ENCODE measurements at regions not wholly inside any gene's neighbourhood (a gene's known extent, or its start where the extent isn't known, plus 50 kb on each side); places are given as distances from the start of the nearest gene placed in this dataset.

DNA sequence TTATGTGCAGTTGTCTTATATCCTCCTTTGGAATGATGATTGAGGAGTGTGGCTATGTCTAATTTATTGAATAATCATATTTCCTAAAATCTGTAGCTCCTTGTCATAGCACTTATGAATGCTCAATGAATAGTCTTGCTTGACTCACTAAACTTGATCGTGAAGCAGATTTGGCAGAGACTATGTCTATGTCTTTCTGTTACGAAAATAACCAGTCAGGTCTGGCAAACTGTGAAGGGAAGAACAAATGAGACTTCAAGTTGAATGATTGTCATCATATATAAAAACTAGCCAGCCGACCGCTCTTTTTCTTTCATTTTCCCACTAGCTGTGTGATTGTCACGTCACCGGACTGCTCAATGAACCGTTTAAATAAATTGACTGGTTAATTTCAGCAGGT lies 1303.9 kb upstream of the GJE1 start:
- TF ChIP-seq, protein P1, sequence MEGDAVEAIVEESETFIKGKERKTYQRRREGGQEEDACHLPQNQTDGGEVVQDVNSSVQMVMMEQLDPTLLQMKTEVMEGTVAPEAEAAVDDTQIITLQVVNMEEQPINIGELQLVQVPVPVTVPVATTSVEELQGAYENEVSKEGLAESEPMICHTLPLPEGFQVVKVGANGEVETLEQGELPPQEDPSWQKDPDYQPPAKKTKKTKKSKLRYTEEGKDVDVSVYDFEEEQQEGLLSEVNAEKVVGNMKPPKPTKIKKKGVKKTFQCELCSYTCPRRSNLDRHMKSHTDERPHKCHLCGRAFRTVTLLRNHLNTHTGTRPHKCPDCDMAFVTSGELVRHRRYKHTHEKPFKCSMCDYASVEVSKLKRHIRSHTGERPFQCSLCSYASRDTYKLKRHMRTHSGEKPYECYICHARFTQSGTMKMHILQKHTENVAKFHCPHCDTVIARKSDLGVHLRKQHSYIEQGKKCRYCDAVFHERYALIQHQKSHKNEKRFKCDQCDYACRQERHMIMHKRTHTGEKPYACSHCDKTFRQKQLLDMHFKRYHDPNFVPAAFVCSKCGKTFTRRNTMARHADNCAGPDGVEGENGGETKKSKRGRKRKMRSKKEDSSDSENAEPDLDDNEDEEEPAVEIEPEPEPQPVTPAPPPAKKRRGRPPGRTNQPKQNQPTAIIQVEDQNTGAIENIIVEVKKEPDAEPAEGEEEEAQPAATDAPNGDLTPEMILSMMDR (conservative IDR thresholded peaks at IDR 0.05): no peak
- WGBS, 2 experiments (ENCODE audit: insufficient coverage in 1 of 2, insufficient read length in 1 of 2): 88 to 91% methylated on average over 6 to 7 of the region's 7 CpGs
- Histone ChIP-seq H3K36me3 (ENCODE audit: control insufficient read depth, insufficient read depth, low read length) (no peaks in the 10 kb centered on the region), H3K4me1 (ENCODE audit: control insufficient read depth, insufficient read depth, low read length) (no peaks in the 10 kb centered on the region), H3K9me3 (ENCODE audit: control insufficient read depth, low read length) (no peaks in the 10 kb centered on the region), H3K9ac (ENCODE audit: extremely low read depth, low read length, poor library complexity, severe bottlenecking) (no peak overlapping the region), H3K4me3 (ENCODE audit: low read length) (no peak overlapping the region), H3K27me3 (ENCODE audit: control insufficient read depth, insufficient read depth, low read length, poor library complexity, severe bottlenecking) (no peaks in the 10 kb centered on the region), H3K27ac (ENCODE audit: low read depth, low read length) (no peak overlapping the region)
- no peaks in the 10 kb centered on the region for H3K4me1 Mint-ChIP-seq
- no peak overlapping the region for H3K4me3 Mint-ChIP-seq
- no peaks in the 10 kb centered on the region for H3K9me3 Mint-ChIP-seq
- no peaks in the 10 kb centered on the region for H3K27me3 Mint-ChIP-seq (ENCODE audit: insufficient read depth)
- no peak for DNase-seq
- H3K27ac Mint-ChIP-seq: no peak overlapping the region
- no peaks in the 10 kb centered on the region for H3K36me3 Mint-ChIP-seq (ENCODE audit: low read depth)

DNA sequence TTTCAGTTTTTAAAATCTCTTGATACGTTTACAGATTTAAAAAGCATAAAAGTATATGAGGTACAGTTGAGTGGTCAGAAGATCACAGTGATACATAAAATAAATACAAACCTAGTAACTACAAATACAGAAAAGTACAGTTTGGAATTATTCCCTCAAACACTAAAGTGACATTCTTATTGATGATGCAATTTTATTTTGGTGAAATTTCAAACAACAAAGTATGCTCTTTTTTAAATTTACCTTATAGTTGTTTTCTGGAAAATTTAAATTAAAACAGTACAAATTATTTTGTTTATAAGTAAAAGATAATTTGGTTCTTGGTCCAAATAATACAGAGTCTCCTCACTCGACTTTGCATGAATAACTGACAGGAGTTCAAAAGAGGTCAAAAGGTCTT lies 1305.1 kb upstream of the GJE1 start:
- no peak overlapping the region for H3K27ac Mint-ChIP-seq
- no peaks in the 10 kb centered on the region for H3K4me1 Mint-ChIP-seq
- H3K27me3 Mint-ChIP-seq (ENCODE audit: insufficient read depth): no peaks in the 10 kb centered on the region
- TF ChIP-seq, protein P1 (conservative IDR thresholded peaks at IDR 0.05): no peak
- Histone ChIP-seq H3K9ac (ENCODE audit: extremely low read depth, low read length, poor library complexity, severe bottlenecking) (no peak overlapping the region), H3K4me1 (ENCODE audit: control insufficient read depth, insufficient read depth, low read length) (no peaks in the 10 kb centered on the region), H3K9me3 (ENCODE audit: control insufficient read depth, low read length) (no peaks in the 10 kb centered on the region), H3K27ac (ENCODE audit: low read depth, low read length) (no peak overlapping the region), H3K36me3 (ENCODE audit: control insufficient read depth, insufficient read depth, low read length) (no peaks in the 10 kb centered on the region), H3K4me3 (ENCODE audit: low read length) (no peak overlapping the region), H3K27me3 (ENCODE audit: control insufficient read depth, insufficient read depth, low read length, poor library complexity, severe bottlenecking) (no peaks in the 10 kb centered on the region)
- H3K36me3 Mint-ChIP-seq (ENCODE audit: low read depth): no peaks in the 10 kb centered on the region
- H3K4me3 Mint-ChIP-seq: no peak overlapping the region
- no peak for DNase-seq
- H3K9me3 Mint-ChIP-seq: no peaks in the 10 kb centered on the region
- WGBS, 2 experiments (ENCODE audit: insufficient coverage in 1 of 2, insufficient read length in 1 of 2): 96% methylated on average over 1 of the region's 2 CpGs; no CpG with 5 or more reads in 1 of the 2 experiments

DNA sequence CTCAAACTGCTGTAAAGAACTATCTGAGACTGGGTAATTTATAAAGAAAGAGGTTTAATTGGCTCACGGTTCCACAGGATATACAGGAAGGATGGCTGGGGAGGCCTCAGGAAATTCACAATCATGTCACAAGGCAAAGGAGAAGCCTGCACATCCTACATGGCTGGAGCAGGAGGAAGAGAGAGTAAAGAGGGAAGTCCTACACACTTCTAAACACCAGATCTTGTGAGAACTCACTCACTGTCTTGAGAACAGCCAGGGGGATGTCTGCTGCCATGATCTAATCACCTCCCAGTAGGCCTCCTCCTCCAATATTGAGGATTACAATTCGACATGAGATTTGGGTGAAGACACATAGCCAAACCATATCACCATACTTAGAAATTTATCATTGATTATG lies 1307.0 kb upstream of the GJE1 start:
- 97 to 100% methylated on average over 1 to 2 of the region's 2 CpGs for WGBS, 2 experiments (ENCODE audit: insufficient coverage in 1 of 2, insufficient read length in 1 of 2)
- H3K36me3 ChIP-seq (ENCODE audit: control insufficient read depth, insufficient read depth, low read length): no peaks in the 10 kb centered on the region
- Mint-ChIP-seq H3K36me3 (ENCODE audit: low read depth) (no peaks in the 10 kb centered on the region), H3K27ac (no peak overlapping the region), H3K27me3 (ENCODE audit: insufficient read depth) (no peaks in the 10 kb centered on the region), H3K4me3 (no peak overlapping the region), H3K9me3 (no peaks in the 10 kb centered on the region), H3K4me1 (peaks cover 3% of the 10 kb centered on the region)
- H3K27me3 ChIP-seq (ENCODE audit: control insufficient read depth, insufficient read depth, low read length, poor library complexity, severe bottlenecking): no peaks in the 10 kb centered on the region
- no peak overlapping the region for H3K27ac ChIP-seq (ENCODE audit: low read depth, low read length)
- TF ChIP-seq, protein P1 (conservative IDR thresholded peaks at IDR 0.05): no peak
- H3K4me1 ChIP-seq (ENCODE audit: control insufficient read depth, insufficient read depth, low read length): no peaks in the 10 kb centered on the region
- DNase-seq: no peak
- no peaks in the 10 kb centered on the region for H3K9me3 ChIP-seq (ENCODE audit: control insufficient read depth, low read length)
- H3K4me3 ChIP-seq (ENCODE audit: low read length): no peak overlapping the region
- H3K9ac ChIP-seq (ENCODE audit: extremely low read depth, low read length, poor library complexity, severe bottlenecking): no peak overlapping the region

Data from endodermal cell (in vitro differentiated cells).